ENCODE measurements at regions not wholly inside any gene's neighbourhood (a gene's known extent, or its start where the extent isn't known, plus 50 kb on each side); places are given as distances from the start of the nearest gene placed in this dataset.

GRCh38 chr10:6737758-6738111 is 157.7 kb upstream of the PRKCQ start:
- TF ChIP-seq CTCF (IDR thresholded peaks at IDR 0.05 in 8 of 11, conservative IDR thresholded peaks at IDR 0.05 in 3 of 11) (no peak), POLR2AphosphoS5 (IDR thresholded peaks at IDR 0.05) (no peak), POLR2A (IDR thresholded peaks at IDR 0.05) (no peak)
